HG03460 (cell line): ENCODE measurements at regions not wholly inside any gene's neighbourhood (a gene's known extent, or its start where the extent isn't known, plus 50 kb on each side); places are given as distances from the start of the nearest gene placed in this dataset.

Experiments used
- ATAC-seq: cut with Tn5 transposase; IDR thresholded peaks from one replicate; pipeline ENCODE4 v1.9.1; 2021; ENCODE audit not compliant: unreplicated experiment

DNA sequence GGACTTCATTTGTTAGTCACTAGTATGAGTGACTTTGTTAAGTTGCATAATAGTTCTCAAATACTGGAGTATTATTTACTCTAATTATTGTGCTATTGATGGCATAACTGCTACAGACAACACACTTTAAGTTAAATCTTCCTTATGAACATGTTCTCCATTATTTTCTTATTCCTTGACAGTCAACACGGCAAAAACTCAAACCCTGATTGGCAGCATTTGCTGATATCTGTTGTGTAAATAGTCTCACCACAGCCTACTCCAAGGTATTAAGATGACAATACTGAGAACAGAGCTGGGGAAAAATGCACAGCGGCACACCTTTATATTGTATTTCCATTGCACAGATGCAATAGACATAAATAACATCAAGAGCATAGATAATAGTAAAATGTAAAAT is 568.0 kb upstream of the AADAT start:
- no peak for ATAC-seq

DNA sequence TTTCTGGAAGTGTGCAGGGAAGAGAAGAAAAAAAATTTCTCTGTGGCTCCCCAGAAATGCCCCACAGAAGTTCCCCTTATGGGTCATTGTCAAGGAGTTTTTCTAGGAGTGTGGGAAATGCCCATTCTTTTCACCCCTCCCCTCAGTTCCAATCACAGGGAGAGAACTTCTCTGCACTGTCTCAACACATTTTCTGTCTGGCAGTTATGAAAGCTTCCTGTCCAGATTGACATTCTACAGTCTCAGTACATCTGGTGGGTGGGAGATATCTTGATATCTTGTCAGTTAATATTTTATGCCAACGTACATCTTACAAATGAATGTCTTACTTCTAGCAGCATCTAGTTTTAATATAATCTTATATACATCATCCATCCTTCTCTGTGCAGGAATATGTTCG is 566.8 kb upstream of the AADAT start:
- no peak for ATAC-seq

DNA sequence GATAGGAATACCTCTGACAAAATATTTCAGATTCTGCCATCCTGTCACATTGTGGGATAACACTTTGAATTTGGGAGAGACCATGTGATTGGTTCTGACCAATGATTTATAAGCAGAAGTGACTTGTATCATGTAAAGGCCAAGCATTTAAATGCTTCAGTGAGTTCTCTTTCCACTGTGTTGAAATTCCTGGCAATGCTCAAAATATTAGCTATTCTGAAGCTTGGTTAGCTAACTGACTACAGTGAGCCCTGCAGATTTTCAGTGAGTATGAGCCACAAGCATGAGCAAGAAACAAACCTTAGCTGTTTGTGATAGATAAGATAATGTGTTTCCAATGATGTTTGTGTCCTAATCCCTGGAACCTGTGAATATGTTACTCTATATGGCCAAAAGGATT is 562.8 kb upstream of the AADAT start:
- no peak for ATAC-seq

DNA sequence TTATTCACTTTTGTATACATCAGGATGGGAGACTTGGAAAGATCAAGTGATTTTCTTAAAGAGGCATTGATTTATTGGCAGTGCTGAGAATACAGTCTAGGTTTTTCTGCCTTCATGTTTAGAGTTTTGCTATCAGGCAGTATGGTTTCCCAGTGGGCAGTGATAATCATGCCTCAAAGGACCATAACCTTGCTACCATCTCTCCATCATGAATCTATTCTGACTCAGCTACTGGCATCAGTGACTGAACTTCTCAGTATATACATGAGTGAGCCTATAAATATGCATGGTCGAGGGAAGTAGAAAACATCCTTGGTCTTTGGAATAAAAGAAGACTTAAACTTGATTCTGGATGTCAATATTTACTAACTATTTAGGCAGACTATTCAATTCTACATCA is 562.0 kb upstream of the AADAT start:
- ATAC-seq, result no peak

DNA sequence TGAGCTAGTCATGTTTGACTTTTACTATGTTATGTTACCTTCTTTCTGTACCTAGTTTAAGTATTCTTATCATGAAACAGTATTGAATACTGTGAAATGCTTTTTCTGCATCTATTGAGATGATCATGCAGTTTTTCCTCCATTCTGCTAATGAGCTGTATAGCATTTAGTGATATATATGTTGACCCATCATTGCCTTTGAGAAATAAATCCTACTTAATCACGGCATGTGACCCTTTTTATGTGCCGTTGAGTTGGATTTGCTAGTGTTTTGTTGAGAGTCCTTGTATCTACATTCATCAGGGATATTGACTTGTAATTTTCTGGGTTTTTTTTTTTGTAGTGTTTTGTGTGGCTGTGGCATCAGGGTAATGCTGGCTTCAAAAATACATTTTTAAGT is 537.7 kb upstream of the AADAT start:
- no peak for ATAC-seq

DNA sequence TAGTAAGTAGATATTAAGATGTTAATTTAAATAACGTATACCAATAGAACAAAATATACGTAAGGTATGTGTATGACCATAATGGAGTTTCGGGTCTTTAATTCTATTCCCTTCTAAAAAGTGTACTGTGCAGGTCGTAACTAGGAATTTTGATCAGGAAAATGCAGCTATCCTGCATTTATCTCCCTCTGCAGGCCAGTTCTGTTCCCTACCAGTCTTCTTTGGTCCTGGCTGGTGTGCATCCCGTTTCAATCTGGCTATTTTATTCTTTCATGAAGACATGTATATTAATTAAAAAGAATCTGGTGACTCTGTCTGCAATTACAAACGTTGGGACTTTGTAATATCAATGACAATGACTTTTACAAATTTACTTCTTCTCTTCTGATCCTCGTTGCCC is 534.1 kb upstream of the AADAT start:
- ATAC-seq, result no peak

DNA sequence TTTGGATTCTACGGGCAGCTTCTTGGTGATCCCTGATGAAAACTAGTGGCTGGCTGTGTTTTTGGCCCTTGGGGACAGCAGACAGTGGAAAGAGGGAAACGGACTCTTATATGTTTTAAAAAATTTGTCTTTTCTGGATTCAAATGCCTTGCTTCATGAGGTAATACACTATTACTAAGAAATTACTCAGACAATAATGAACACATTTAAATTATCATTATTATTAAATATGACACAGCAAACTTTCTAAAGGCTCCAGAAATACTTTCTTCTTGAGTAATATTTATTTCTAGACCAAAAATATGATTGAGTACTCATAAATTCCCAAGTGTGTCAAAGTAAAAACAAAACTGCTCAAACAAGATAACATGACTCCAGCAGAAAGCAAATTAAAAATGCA is 520.7 kb upstream of the AADAT start:
- ATAC-seq, result no peak

DNA sequence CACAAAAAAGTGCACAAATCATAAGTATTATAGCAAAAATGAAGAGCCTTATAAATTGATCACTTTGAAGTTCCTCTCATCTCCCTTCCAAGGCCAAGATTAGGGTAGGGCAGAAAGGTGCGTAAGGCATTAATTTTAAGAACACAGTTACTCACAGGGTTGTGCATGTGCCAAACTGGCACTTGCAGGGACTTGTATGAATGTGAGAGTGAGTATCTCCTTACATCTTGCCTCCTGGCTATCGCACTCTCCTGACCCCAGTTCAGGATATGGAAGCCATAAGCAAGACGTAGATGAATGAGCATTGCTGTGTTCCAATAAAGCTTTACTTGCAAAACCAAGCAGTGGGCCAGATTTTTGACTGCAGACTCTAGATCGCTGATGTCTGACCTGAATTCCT is 510.1 kb upstream of the AADAT start:
- no peak for ATAC-seq

DNA sequence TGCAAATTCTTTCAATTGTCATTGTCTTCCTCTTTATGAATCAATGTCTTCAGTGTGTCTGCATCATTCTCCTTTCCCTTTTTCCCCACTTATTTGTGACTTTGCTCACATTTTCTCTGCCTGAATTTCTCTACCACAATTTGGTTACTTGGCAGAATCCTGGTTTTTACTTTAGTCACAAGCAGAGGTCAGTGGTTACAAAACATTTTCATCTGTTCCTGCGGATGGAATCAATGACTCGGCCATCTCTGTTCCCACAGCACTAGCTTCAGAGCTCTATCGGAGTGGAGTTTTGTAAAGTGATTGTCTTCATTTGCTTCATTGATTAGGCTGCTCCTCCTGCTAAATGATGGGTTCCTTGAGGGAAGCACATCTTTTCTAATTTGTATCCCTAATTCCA is 501.3 kb upstream of the AADAT start:
- no peak for ATAC-seq

DNA sequence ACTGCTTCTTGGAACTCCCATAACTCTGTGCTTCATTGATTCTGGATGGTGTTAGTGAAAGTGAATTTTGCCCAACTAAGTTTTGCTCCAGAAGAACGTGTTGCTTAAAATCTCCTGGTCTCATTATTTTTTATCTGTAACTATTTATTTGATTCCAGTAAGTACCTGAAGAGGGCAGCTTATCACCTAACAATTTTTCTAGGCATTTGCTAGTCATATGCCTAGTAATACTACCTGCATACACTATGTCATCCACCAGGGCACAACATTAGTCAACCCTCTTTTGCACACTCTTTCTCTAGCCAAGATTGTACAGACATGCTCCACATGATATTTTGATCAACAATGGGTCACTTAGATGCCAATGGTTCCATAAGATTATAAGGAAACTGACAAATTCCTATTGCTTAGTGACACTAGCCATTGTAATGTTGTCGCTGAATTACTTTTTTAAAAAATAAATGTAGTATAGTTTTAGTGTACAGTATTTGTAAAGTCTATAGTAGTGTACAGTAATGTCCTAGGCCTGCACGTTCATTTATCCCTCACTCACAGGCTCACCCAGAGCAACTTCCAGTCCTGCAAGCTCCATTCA is 499.9 kb upstream of the AADAT start:
- ATAC-seq, result peak; percentile 96

DNA sequence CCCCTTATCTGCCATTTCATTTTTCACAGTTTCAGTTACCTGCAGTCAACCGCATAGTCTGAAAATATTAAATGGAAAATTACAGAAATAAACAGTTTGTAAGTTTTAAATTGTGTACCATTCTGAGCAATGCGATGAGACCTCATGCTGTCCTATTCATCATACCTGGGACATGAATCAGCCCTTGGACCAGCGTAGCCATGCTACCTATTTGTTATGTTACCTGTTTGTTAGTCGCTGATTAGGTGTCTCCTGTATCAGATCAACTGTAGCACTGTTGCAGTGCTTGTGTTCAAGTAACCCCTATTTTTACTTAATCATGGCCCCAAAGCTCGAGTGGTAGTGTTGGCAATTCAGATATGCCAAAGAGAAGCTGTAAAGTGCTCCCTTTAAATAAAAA is 492.2 kb upstream of the AADAT start:
- ATAC-seq, result no peak

DNA sequence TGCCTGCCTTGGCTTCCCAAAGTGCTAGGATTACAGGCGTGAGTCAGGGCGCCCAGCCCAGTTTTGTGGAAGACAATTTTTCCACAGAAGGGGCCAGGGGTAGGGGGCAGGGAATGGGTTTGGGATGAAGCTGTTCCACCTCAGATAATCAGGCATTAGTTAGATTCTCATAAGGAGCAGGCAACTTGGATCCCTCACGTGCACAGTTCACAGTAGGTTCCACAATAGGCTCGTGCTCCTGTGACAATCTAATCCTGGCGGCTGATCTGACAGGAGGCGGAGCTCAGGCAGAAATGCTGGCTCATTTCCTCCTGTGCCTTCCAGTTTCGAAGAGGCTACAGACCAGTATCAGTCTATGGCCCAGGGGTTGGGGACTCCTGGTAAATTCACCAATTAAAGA is 491.6 kb upstream of the AADAT start:
- ATAC-seq, result no peak

DNA sequence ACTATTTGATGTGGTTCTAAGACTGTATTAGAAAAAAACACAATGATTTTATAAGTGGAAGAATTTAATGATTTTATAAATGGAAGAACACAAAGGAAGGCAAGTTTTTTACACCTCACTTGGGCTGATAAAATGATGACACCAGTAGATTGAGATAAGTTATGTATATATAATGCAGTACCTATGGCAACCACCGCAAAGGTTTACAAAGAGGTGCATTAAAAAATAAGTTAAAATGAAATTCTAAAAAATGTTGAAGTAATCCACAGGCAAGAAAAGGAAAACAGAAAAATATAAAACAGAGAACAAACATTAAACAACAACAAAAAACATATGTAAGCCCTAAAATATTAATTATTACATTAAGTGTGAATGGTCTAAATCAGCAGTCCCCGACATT is 490.9 kb upstream of the AADAT start:
- ATAC-seq, result no peak

DNA sequence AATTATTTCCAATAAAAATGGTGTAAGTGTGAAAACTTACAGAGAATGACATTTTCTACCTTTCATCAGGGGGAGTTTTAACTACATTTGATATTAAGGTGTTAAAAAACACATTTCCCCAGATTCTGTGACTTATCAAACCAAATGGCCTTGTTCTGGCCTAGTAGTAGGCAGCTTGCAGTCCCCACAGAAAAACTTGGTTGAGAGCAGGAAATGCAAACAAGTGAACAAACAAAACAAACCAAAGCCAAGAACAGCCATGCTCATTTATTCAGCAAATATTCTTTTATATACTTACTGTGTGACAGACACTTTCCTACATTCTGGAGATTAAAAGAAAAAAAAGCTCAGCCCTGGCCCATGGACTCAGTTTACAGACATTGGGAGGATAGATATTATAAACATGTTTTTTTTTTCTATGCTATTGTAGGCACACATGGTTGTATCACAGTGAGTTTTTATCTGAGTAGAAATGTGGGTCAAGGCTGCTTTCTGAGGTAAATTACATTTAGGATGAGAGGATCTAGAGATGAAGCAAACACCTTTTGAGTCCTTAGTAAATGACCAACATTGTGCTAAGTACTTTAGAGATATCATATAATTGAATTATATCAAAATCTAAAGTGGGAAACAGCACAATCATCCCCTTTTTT is 449.2 kb upstream of the AADAT start:
- no peak for ATAC-seq

DNA sequence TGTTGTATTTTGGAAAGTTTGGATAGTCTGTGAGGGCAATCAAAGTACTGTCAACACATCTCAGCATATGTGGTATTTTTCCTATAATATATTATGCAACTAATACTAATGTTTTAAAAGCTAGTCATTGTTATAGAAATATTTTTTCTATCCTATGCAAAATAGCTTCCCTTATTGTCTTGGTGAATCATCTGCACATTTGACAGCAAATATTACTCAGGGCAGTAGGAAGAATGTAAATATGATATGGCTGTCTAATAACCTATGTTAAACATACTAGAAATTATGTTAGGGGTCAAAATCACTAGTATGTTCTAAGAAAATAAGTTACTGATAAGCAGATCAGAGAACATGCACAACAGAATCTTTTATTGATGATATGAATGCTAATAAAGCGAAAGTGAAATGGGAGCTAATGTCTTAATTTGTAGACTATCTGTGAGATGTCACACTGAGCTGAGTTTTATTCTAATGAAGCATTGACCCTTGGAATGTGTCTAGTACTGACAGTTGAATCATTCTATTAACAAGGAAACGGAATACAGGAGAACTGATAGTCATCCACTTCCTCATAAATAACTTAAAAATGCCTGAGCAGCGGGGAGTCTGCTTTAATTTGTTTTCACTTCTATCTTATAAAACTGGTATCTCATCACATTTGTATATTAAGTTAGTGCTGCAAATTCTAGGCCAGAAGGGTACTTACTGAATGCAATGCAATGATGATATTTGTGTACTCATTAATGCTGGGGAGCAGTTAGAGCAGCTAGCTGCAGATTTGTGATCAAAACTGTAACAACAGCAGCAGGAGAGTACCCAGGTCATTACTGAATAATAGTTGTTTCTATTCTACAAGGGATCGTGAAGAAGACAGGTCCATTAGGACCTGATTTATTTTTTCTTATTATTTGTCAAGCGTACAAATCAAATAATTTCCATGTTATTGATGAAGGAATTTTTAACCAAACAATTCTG is 440.3 kb upstream of the AADAT start:
- no peak for ATAC-seq

DNA sequence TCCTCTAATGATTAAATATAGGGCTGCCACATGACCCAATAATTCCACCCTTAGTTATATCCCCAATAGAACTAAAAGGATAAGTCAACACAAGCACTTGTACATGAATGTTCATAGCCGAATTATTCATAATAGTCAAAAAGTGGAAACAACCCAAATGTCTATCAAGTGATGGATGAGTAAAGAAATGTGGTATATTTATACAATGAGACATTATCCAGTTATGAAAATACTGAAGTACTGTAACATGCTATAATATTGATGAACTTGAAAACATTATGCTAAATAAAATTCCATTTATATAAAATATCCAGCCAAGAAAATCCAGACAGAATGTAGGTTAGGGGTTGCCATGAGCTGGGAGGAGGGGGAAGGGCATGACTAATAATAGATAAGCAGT is 436.7 kb upstream of the AADAT start:
- no peak for ATAC-seq

DNA sequence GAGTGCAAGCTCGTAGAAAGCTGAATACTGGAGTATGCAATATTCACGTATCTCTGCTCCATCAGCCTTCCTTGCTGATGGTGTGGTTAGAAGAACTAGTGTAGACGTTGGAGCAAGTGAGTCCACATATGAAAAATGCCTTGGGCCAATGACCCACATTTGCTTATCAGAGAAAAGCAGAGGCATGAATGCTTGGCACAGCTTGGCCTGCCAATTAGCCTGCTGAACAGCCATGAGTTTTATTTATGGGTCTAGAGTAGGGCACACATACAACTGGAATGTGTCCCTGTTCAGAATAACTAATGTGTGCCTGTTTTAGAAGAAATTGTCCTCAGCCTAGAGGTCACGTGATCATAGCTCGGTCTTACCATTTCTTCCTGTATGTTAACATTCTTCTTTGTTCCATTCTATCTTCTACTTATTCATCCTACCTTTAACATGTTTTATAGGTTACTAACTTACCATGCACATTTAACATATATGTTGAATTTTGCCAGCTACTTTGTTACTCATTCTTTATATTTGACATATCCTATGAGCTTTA is 432.7 kb upstream of the AADAT start:
- ATAC-seq, result no peak

DNA sequence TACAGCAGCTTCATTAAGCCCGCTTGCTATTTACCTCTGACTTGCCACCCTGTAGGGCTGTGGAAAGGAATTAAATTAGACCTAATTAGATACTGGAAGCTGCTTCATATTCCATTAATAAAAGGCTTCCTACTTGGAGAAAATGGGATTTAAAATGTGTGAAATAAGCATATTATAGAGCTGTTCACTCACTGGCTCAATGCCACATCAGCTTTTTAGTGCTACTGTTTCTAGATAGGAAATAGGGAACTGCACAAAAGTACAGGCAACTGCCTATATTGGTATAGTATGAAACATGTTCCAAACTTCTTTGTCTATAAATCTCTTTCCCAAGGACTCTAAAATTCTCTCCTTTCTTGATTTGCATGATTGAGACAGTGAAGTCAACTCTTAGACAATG is 407.9 kb upstream of the AADAT start:
- peak; percentile 23 for ATAC-seq

DNA sequence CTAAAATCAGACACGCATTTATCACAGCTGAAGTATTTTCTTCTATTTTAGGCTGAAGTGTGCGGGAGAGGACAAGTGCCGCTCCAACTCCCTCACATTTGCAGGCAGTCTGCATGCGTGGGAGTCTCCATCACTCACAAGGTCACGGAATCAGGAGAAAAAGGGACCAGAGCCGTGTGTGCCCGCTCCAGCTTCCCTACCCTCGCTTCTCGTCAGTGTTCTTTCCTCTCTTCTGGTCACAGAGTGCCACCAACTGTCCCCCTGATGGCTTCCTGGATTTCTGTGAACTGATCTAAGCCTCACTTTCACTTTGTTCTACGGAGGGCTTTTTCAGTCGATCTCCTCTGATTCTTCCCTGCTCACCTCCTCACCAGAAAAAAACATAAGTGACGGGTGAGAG is 407.4 kb upstream of the AADAT start:
- ATAC-seq, result peak; percentile 81

DNA sequence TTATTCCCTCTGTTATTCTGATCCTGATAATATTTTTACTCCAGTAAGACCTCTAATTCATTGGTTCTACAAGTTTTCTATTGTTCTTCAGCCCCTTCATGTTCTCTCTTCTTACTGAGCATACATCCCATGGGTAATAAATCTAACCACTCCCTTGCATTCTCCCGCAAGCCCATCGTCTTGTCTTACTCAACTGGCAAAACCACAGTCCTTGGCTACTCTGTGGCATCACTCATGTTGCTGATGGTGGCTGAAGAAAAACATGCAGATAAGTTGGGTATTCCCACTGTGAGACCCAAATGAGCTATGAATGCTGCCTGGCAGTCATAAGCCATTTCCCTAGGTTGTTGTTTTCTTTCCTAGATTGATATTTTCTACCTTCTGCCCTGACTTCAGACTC is 402.2 kb upstream of the AADAT start:
- ATAC-seq, result no peak

DNA sequence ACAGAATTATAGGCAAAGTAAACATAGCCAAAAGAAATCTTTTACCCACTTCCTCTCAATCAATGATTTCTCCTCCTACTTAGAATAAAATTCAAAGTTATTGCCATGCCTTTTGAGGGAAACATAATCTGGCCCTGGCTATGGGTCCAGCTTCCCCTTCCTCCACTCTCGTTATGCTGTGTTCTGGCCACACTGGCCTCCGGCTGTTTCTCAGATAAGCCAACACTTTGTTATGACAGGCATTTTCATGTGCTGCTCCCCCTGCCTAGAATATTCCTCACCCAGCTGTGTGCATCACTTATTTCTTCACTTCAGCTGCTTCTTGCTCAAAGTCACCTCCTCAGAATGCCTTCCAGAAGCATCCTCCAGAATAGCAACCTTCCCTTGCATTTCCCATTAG is 386.6 kb upstream of the AADAT start:
- no peak for ATAC-seq

DNA sequence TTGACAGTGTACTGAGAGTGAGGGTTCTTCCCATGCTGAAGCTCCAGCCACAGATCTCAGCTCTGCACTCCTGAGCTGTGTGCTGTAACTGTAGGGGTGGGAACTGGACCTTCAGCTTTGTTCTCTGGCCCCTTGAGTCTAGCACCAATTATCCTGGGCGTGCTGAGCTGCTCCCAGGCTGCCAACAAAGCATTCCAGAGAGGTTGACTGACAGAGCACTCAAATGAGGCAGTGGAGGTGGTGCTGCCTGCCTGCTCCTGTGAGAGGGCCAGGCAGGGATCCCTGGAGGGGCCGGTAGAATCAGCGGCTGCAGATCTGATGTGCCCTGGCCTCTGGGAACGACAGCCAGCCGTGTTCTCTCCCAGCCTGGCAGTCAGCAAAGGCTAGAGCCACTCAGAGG is 375.7 kb upstream of the AADAT start:
- ATAC-seq, result no peak
